C4-2B (cell line): ENCODE measurements at regions not wholly inside any gene's neighbourhood (a gene's known extent, or its start where the extent isn't known, plus 50 kb on each side); places are given as distances from the start of the nearest gene placed in this dataset.
"Not testable (repeated sequence)": the region's sequence is repeated elsewhere in the genome, so short reads cannot be mapped to it uniquely, and the experiment has no call there.

ENCODE experiments used
- H3K27ac ChIP-seq: fragments of 450-650 bp; 2 replicates; pipeline ENCODE4 v1.5.1; 2017
- CTCF ChIP-seq: fragments of 450-650 bp; conservative IDR thresholded peaks from 2 replicates; pipeline ENCODE4 v1.5.1; 2017; ENCODE audit warnings: mild to moderate bottlenecking
- ZFX ChIP-seq: fragments of 450-650 bp; IDR thresholded peaks from 2 replicates; pipeline ENCODE4 v1.6.1; 2017

- TF ChIP-seq ZFX (no peak), CTCF (no peak)
- H3K27ac ChIP-seq, result no peak overlapping the region
Measured at GRCh38 chr12:89157413-89157812, 194.9 kb downstream of the DUSP6 start.

GRCh38 chr12:89156862-89157262, 195.4 kb downstream of the DUSP6 start:
- no peak overlapping the region for H3K27ac ChIP-seq
- no peak for TF ChIP-seq CTCF
- TF ChIP-seq ZFX, result no peak

- H3K27ac ChIP-seq, result no peak overlapping the region
- no peak for TF ChIP-seq CTCF
- no peak for TF ChIP-seq ZFX
Measured at GRCh38 chr12:89156340-89156739, 196.0 kb downstream of the DUSP6 start.

- H3K27ac ChIP-seq, result no peak overlapping the region
- TF ChIP-seq ZFX (no peak), CTCF (no peak)
Measured at GRCh38 chr12:89155826-89156225, 196.5 kb downstream of the DUSP6 start.

GRCh38 chr12:89154743-89155499, 197.4 kb downstream of the DUSP6 start:
- TF ChIP-seq CTCF, result peak; percentile 8; the same call in 1 of the 2 replicates
- TF ChIP-seq ZFX, result no peak
- no peak overlapping the region for H3K27ac ChIP-seq

- no peak overlapping the region for H3K27ac ChIP-seq
- TF ChIP-seq CTCF, result no peak
- no peak for TF ChIP-seq ZFX
Measured at GRCh38 chr12:89153341-89153740, 199.0 kb downstream of the DUSP6 start.

GRCh38 chr12:89151536-89151935, 200.8 kb downstream of the DUSP6 start:
- TF ChIP-seq ZFX (no peak), CTCF (no peak)
- no peak overlapping the region for H3K27ac ChIP-seq

GRCh38 chr12:89150789-89151188, 201.5 kb downstream of the DUSP6 start:
- not testable (repeated sequence) for H3K27ac ChIP-seq
